SK-N-SH (cell line): ENCODE measurements at regions not wholly inside any gene's neighbourhood (a gene's known extent, or its start where the extent isn't known, plus 50 kb on each side); places are given as distances from the start of the nearest gene placed in this dataset.
"Not testable (repeated sequence)": the region's sequence is repeated elsewhere in the genome, so short reads cannot be mapped to it uniquely, and the experiment has no call there.

Source experiments
- CTCF ChIA-PET: fragments of 300-600, 350-600 bp; formaldehyde crosslinking; extraction: SDS; loops from one replicate; lab custom pipeline; 2021; lab: Yijun Ruan, JAX
- POLR2A ChIA-PET: fragments of 350-600 bp; sonication (Branson Sonifier 250); formaldehyde crosslinking; extraction: SDS; loops from one replicate; lab custom pipeline; 2020; ENCODE audit warnings: antibody characterized with exemption, inconsistent platforms; lab: Yijun Ruan, JAX
- DNase-seq: peaks from one replicate; pipeline ENCODE4 v3.0.0; 2012
- H2AFZ ChIP-seq: fragments of 200-600 bp; sonication (generic); 2 replicates; pipeline ENCODE4 v1.8.1; 2016; ENCODE audit warnings: antibody characterized with exemption, mild to moderate bottlenecking, low read depth
- H3F3A ChIP-seq: fragments of 200-600 bp; sonication (generic); replicated peaks from 2 replicates; pipeline ENCODE3; 2016; ENCODE audit warnings: antibody characterized with exemption, mild to moderate bottlenecking; ENCODE audit not compliant: insufficient read depth
- H3K27ac ChIP-seq, 2 experiments: fragments of 200-500 bp in 1 of 2; fragments of 200-600 bp in 1 of 2; sonication (Bioruptor generic) in 1 of 2; sonication (generic), shearing (Covaris generic) in 1 of 2; 2 replicates each; pipeline versions ENCODE4 v1.5.1 to v1.6.1; 2014 to 2016; ENCODE audit warnings: low read depth in 2 of 2, inconsistent platforms in 1 of 2, low read length in 1 of 2, mild to moderate bottlenecking in 1 of 2, mixed read lengths in 1 of 2
- H3K27me3 ChIP-seq: fragments of 200-600 bp; sonication (generic), shearing (Covaris generic); 2 replicates; pipeline ENCODE4 v1.6.1; 2016; ENCODE audit warnings: mixed run types; ENCODE audit not compliant: insufficient read depth
- H3K36me3 ChIP-seq, 2 experiments: fragments of 200-500 bp in 1 of 2; fragments of 200-600 bp in 1 of 2; sonication (Bioruptor generic) in 1 of 2; sonication (generic) in 1 of 2; replicated peaks in 1 of 2; 2 replicates each; pipeline versions ENCODE3 to v1.5.1; 2014 to 2016; ENCODE audit warnings: low read length in 1 of 2, mild to moderate bottlenecking in 1 of 2; ENCODE audit not compliant: insufficient read depth in 2 of 2, control insufficient read depth in 1 of 2
- H3K4me1 ChIP-seq, 2 experiments: fragments of 200-500 bp in 1 of 2; fragments of 200-600 bp in 1 of 2; sonication (Bioruptor generic) in 1 of 2; sonication (generic), shearing (Covaris generic) in 1 of 2; 2 replicates each; pipeline versions ENCODE4 v1.5.1 to v1.6.1; 2014 to 2016; ENCODE audit warnings: low read depth in 1 of 2, low read length in 1 of 2, mixed run types in 1 of 2; ENCODE audit not compliant: insufficient read depth in 2 of 2, control insufficient read depth in 1 of 2
- H3K4me2 ChIP-seq: fragments of 200-600 bp; sonication (generic), shearing (Covaris generic); 2 replicates; pipeline ENCODE4 v1.6.1; 2017; ENCODE audit warnings: mixed run types
- H3K4me3 ChIP-seq, 2 experiments: fragments of 200-500 bp in 1 of 2; fragments of 200-600 bp in 1 of 2; sonication (Bioruptor generic) in 1 of 2; sonication (generic), shearing (Covaris generic) in 1 of 2; 2 replicates each; pipeline versions ENCODE4 v1.5.1 to v1.8.1; 2014 to 2016; ENCODE audit warnings: low read depth in 2 of 2, inconsistent platforms in 1 of 2, low read length in 1 of 2, mild to moderate bottlenecking in 1 of 2, mixed read lengths in 1 of 2, moderate library complexity in 1 of 2
- H3K79me2 ChIP-seq: fragments of 200-600 bp; sonication (generic); 2 replicates; pipeline ENCODE4 v1.8.1; 2017; ENCODE audit warnings: mild to moderate bottlenecking; ENCODE audit not compliant: insufficient read depth
- H3K9ac ChIP-seq: fragments of 200-600 bp; sonication (generic); 2 replicates; pipeline ENCODE4 v1.6.1; 2017; ENCODE audit warnings: mixed run types
- H3K9me2 ChIP-seq: fragments of 200-600 bp; sonication (generic); 2 replicates; pipeline ENCODE4 v1.6.1; 2017; ENCODE audit warnings: mixed run types
- H3K9me3 ChIP-seq: fragments of 200-600 bp; sonication (generic); 2 replicates; pipeline ENCODE4 v1.6.1; 2017; ENCODE audit warnings: mixed run types, mild to moderate bottlenecking, moderate library complexity
- H4K20me1 ChIP-seq: fragments of 200-600 bp; sonication (generic); 2 replicates; pipeline ENCODE4 v1.6.1; 2017; ENCODE audit warnings: mild to moderate bottlenecking, mixed run types; ENCODE audit not compliant: insufficient read depth
- ELF1 ChIP-seq: IDR thresholded peaks from 2 replicates; pipeline ENCODE4 v1.4.0; 2012
- EZH2phosphoT487 ChIP-seq: fragments of 200-600 bp; sonication (generic); IDR thresholded peaks from 2 replicates; pipeline ENCODE4 v1.6.1; 2017; ENCODE audit warnings: low read depth, mixed run types, mild to moderate bottlenecking, antibody characterized with exemption, moderate library complexity, borderline replicate concordance
- FOXM1 ChIP-seq: IDR thresholded peaks from 2 replicates; pipeline ENCODE4 v1.4.0; 2012; ENCODE audit warnings: low read depth, mild to moderate bottlenecking
- GATA2 ChIP-seq: sonication (generic); formaldehyde crosslinking; IDR thresholded peaks from 2 replicates; pipeline ENCODE4 v1.5.0; 2020; ENCODE audit warnings: mild to moderate bottlenecking, missing genetic modification reagents
- MEF2A ChIP-seq: IDR thresholded peaks from 2 replicates; pipeline ENCODE4 v1.4.0; 2012; ENCODE audit warnings: low read depth, borderline replicate concordance
- RFX5 ChIP-seq: IDR thresholded peaks from 2 replicates; pipeline ENCODE4 v1.6.1; 2012; ENCODE audit warnings: mild to moderate bottlenecking, improper control_type of control experiment, low read length
- RXRA ChIP-seq: IDR thresholded peaks from 2 replicates; pipeline ENCODE4 v1.4.0; 2012; ENCODE audit warnings: low read depth, mild to moderate bottlenecking, borderline replicate concordance
- SIN3A ChIP-seq: IDR thresholded peaks from 2 replicates; pipeline ENCODE4 v1.6.1; 2012; ENCODE audit warnings: low read depth, mild to moderate bottlenecking, low read length, moderate library complexity, borderline replicate concordance
- TAF1 ChIP-seq: IDR thresholded peaks from 2 replicates; pipeline ENCODE4 v1.6.1; 2012; ENCODE audit warnings: low read depth, mild to moderate bottlenecking, low read length, moderate library complexity, borderline replicate concordance
- TCF12 ChIP-seq: IDR thresholded peaks from 2 replicates; pipeline ENCODE4 v1.4.0; 2012
- TEAD4 ChIP-seq: IDR thresholded peaks from 2 replicates; pipeline ENCODE4 v1.4.0; 2012; ENCODE audit warnings: mild to moderate bottlenecking, borderline replicate concordance; ENCODE audit not compliant: insufficient read depth
- WGBS: methylation state at CpG from one replicate; pipeline ENCODE4 v1.1.6; 2017; ENCODE audit warnings: low lambda C conversion rate; 5-methylcytosine and 5-hydroxymethylcytosine counted together
- TF ChIP-seq, protein P1 (sequence below): IDR thresholded peaks from 2 replicates; pipeline ENCODE4 v1.4.0; 2012; ENCODE audit warnings: low read depth
- TF ChIP-seq, protein P2 (sequence below): IDR thresholded peaks from 2 replicates; pipeline ENCODE4; 2012
- TF ChIP-seq, protein P3 (sequence below): fragments of 150-350 bp; IDR thresholded peaks from 2 replicates; pipeline ENCODE4 v1.6.1; 2016; ENCODE audit warnings: mild to moderate bottlenecking, low read depth, low read length
- TF ChIP-seq, protein P4 (sequence below): fragments of 150-350 bp; IDR thresholded peaks from 2 replicates; pipeline ENCODE4 v1.6.1; 2017; ENCODE audit warnings: antibody characterized with exemption, low read length, low read depth, borderline replicate concordance

DNA sequence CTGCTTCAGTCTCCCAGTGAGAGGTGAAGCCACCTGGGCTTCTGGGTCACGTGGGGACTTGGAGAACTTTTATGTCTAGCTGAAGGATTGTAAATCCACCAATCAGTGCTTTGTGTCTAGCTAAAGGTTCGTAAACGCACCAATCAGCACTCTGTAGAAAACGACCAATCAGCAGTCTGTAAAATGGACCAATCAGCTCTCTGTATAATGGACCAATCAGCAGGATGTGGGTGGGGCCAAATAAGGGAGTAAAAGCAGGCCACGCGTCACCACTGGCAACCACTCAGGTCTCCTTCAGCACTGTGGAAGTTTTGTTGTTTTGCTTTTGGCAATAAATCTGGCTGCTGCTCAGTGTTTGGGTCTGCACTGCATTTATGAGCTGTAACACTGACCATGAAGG, 69.1 kb upstream of the NREP start:
- POLR2A ChIA-PET: interaction anchor here (1.4 kb wide), 1 partner anchor 68 kb away, joined by 3 read pairs; no protein-coding TSS in a partner anchor
- H3K9me3 ChIP-seq: no peaks in the 10 kb centered on the region
- H3K9me2 ChIP-seq: no peaks in the 10 kb centered on the region
- WGBS: 73% methylated on average over 5 of the region's 6 CpGs
- DNase-seq: no peak
- H3K4me3 ChIP-seq: no peak overlapping the region
- H3K4me2 ChIP-seq: no peak overlapping the region
- H4K20me1 ChIP-seq: no peaks in the 10 kb centered on the region
- no peaks in the 10 kb centered on the region for H3K27me3 ChIP-seq
- CTCF ChIA-PET: no interaction called here
- no peak overlapping the region for H3K27ac ChIP-seq
- no peak for TF ChIP-seq MEF2A
- H3K36me3 ChIP-seq: no peaks in the 10 kb centered on the region
- no peaks in the 10 kb centered on the region for H3K79me2 ChIP-seq
- 0 out of 4 replicates have a peak, but pooled peaks cover 0 to 2% of the 10 kb centered on the region in 2 experiments for H3K4me1 ChIP-seq
- no peak overlapping the region for H2AFZ ChIP-seq
- H3F3A ChIP-seq: no peaks in the 10 kb centered on the region
- H3K9ac ChIP-seq: no peak overlapping the region

DNA sequence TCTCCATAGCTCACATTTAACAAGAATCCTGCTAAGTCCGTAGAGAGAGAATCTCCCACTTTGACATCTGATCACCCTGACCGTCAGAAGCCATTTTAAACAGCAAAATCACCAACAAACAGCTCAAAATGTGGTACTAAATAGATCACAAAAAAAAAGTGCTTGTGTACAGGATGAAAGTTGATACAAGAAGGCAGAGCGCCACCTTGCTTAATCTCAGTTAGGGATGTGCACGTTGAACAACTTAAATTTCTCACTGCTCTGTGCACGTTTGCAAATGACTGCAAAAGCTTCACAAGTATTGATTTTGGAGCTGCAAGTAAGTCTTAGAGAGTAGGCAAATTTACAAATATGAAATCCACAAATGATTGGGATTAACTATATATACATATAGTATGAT, 63.1 kb upstream of the NREP start:
- Histone ChIP-seq H3K36me3 (no peaks in the 10 kb centered on the region), H3K9me2 (peaks cover 4% of the 10 kb centered on the region; the same call in 1 of the 2 replicates), H3K79me2 (no peaks in the 10 kb centered on the region), H4K20me1 (no peaks in the 10 kb centered on the region), H3K27me3 (no peaks in the 10 kb centered on the region), H3K4me2 (no peak overlapping the region), H3F3A (peaks cover 3% of the 10 kb centered on the region), H3K4me1 (no peaks in the 10 kb centered on the region), H3K4me3 (no peak overlapping the region), H3K9me3 (0 out of 2 replicates have a peak, but pooled peaks cover 11% of the 10 kb centered on the region), H2AFZ (no peak overlapping the region), H3K27ac (no peak overlapping the region), H3K9ac (no peak overlapping the region)
- ChIA-PET CTCF (interaction anchor here (1.2 kb wide), 1 partner anchor 11 kb away, joined by 3 read pairs; no protein-coding TSS in a partner anchor), POLR2A (interaction anchor here (0.8 kb wide), 1 partner anchor 62 kb away, joined by 5 read pairs; no protein-coding TSS in a partner anchor)
- no peak for TF ChIP-seq SIN3A
- no peak for TF ChIP-seq TEAD4
- TF ChIP-seq RFX5: no peak
- TF ChIP-seq, protein P1, sequence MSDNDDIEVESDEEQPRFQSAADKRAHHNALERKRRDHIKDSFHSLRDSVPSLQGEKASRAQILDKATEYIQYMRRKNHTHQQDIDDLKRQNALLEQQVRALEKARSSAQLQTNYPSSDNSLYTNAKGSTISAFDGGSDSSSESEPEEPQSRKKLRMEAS: no peak
- TF ChIP-seq, protein P2, sequence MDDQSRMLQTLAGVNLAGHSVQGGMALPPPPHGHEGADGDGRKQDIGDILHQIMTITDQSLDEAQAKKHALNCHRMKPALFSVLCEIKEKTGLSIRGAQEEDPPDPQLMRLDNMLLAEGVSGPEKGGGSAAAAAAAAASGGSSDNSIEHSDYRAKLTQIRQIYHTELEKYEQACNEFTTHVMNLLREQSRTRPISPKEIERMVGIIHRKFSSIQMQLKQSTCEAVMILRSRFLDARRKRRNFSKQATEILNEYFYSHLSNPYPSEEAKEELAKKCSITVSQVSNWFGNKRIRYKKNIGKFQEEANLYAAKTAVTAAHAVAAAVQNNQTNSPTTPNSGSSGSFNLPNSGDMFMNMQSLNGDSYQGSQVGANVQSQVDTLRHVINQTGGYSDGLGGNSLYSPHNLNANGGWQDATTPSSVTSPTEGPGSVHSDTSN: no peak
- TF ChIP-seq EZH2phosphoT487: no peak
- no peak for TF ChIP-seq FOXM1
- no peak for TF ChIP-seq TAF1
- TF ChIP-seq, protein P3, sequence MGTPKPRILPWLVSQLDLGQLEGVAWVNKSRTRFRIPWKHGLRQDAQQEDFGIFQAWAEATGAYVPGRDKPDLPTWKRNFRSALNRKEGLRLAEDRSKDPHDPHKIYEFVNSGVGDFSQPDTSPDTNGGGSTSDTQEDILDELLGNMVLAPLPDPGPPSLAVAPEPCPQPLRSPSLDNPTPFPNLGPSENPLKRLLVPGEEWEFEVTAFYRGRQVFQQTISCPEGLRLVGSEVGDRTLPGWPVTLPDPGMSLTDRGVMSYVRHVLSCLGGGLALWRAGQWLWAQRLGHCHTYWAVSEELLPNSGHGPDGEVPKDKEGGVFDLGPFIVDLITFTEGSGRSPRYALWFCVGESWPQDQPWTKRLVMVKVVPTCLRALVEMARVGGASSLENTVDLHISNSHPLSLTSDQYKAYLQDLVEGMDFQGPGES: no peak
- no peak for TF ChIP-seq RXRA
- TF ChIP-seq, protein P4, sequence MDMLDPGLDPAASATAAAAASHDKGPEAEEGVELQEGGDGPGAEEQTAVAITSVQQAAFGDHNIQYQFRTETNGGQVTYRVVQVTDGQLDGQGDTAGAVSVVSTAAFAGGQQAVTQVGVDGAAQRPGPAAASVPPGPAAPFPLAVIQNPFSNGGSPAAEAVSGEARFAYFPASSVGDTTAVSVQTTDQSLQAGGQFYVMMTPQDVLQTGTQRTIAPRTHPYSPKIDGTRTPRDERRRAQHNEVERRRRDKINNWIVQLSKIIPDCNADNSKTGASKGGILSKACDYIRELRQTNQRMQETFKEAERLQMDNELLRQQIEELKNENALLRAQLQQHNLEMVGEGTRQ: no peak
- no peak for TF ChIP-seq GATA2 (CRISPR knock-in tag)
- TF ChIP-seq ELF1: no peak
- no peak for TF ChIP-seq TCF12
- 74% methylated on average over 5 of the region's 5 CpGs for WGBS
- no peak for DNase-seq

DNA sequence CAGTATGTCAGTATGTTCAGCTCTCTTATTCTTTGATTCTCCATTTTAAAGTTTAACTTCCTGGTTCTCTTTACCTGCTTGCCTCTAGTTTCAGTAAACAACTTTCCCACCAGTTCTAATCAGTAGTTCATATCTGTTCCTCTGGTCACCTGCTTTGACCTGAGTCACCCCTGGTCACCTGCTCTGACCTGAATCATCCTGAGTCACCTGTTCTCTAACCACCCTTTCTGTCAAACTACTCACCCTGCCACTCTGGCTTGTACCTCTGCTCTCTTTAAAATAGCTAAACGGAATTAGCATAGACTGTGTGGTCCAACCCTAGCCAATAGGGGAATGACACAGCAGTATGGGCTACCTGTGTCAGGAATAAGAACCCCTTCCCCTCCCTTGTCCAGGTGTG, 62.0 kb upstream of the NREP start:
- H2AFZ ChIP-seq, POLR2A ChIA-PET, H3K4me3 ChIP-seq, H3K9ac ChIP-seq, H3K9me2 ChIP-seq, H3K36me3 ChIP-seq, H3K4me2 ChIP-seq, H3F3A ChIP-seq, H3K79me2 ChIP-seq, H3K4me1 ChIP-seq, H3K27ac ChIP-seq, H3K27me3 ChIP-seq, H4K20me1 ChIP-seq, DNase-seq: not testable (repeated sequence)
- WGBS: 87% methylated on average over 1 of the region's 1 CpG
- 0 out of 2 replicates have a peak, but pooled peaks cover 11% of the 10 kb centered on the region for H3K9me3 ChIP-seq
- CTCF ChIA-PET: interaction anchor here (1.2 kb wide), 1 partner anchor 10 kb away, joined by 3 read pairs; no protein-coding TSS in a partner anchor
